GM03348 (cell line): ENCODE measurements at regions not wholly inside any gene's neighbourhood (a gene's known extent, or its start where the extent isn't known, plus 50 kb on each side); places are given as distances from the start of the nearest gene placed in this dataset.
"Not testable (repeated sequence)": the region's sequence is repeated elsewhere in the genome, so short reads cannot be mapped to it uniquely, and the experiment has no call there.

Source experiments
- DNase-seq: peaks from one replicate; pipeline ENCODE4 v3.0.0; 2012; ENCODE audit warnings: low spot score

GRCh38 chrX:123085311-123085940 lies 98.7 kb upstream of the GRIA3 start:
- peak; percentile 1 for DNase-seq

- no peak for DNase-seq
These were observed 97.3 kb upstream of the GRIA3 start for GRCh38 chrX:123086768-123087167.

GRCh38 chrX:123087326-123087725 lies 96.8 kb upstream of the GRIA3 start:
- peak; percentile 19 for DNase-seq

- peak; percentile 2 for DNase-seq
These were observed 95.7 kb upstream of the GRIA3 start for GRCh38 chrX:123088331-123088730.

GRCh38 chrX:123088930-123089329 lies 95.1 kb upstream of the GRIA3 start:
- DNase-seq, result no peak

GRCh38 chrX:123093792-123094191 lies 90.3 kb upstream of the GRIA3 start:
- no peak for DNase-seq

- DNase-seq, result no peak
These were observed 75.3 kb upstream of the GRIA3 start for GRCh38 chrX:123108513-123109427.

GRCh38 chrX:123121241-123121640 lies 62.8 kb upstream of the GRIA3 start:
- DNase-seq, result peak; percentile 20

GRCh38 chrX:123129805-123130204 lies 54.3 kb upstream of the GRIA3 start:
- not testable (repeated sequence) for DNase-seq
